HS-5 (cell line): ENCODE measurements at regions not wholly inside any gene's neighbourhood (a gene's known extent, or its start where the extent isn't known, plus 50 kb on each side); places are given as distances from the start of the nearest gene placed in this dataset.

Experiments used
- DNase-seq: peaks from one replicate; pipeline ENCODE4 v3.0.0-alpha.2; 2012; ENCODE audit warnings: low read depth

- no peak for DNase-seq
Observed at GRCh38 chr19:28290963-28291657, 921.8 kb downstream of the UQCRFS1 start.

- no peak for DNase-seq
Observed at GRCh38 chr19:28289295-28290063, 923.5 kb downstream of the UQCRFS1 start.

- no peak for DNase-seq
Observed at GRCh38 chr19:28288572-28289264, 924.2 kb downstream of the UQCRFS1 start.

- no peak for DNase-seq
Observed at GRCh38 chr19:28285917-28286316, 927.0 kb downstream of the UQCRFS1 start.

GRCh38 chr19:28285078-28285477, 927.9 kb downstream of the UQCRFS1 start:
- DNase-seq: no peak

- no peak for DNase-seq
Observed at GRCh38 chr19:28284389-28284788, 928.6 kb downstream of the UQCRFS1 start.

- no peak for DNase-seq
Observed at GRCh38 chr19:28283592-28283991, 929.4 kb downstream of the UQCRFS1 start.

GRCh38 chr19:28281676-28282075, 931.3 kb downstream of the UQCRFS1 start:
- no peak for DNase-seq

- DNase-seq: no peak
Observed at GRCh38 chr19:28264556-28264955, 948.4 kb downstream of the UQCRFS1 start.

GRCh38 chr19:28258829-28259228, 954.1 kb downstream of the UQCRFS1 start:
- no peak for DNase-seq

- DNase-seq: no peak
Observed at GRCh38 chr19:28257396-28257795, 955.6 kb downstream of the UQCRFS1 start.

- no peak for DNase-seq
Observed at GRCh38 chr19:28247243-28247642, 965.7 kb downstream of the UQCRFS1 start.

GRCh38 chr19:28245937-28246336, 967.0 kb downstream of the UQCRFS1 start:
- no peak for DNase-seq

GRCh38 chr19:28244966-28245365, 968.0 kb downstream of the UQCRFS1 start:
- no peak for DNase-seq

- DNase-seq: no peak
Observed at GRCh38 chr19:28242317-28242927, 970.5 kb downstream of the UQCRFS1 start.

GRCh38 chr19:28239270-28239669, 973.7 kb downstream of the UQCRFS1 start:
- no peak for DNase-seq

GRCh38 chr19:28238270-28238820, 974.6 kb downstream of the UQCRFS1 start:
- no peak for DNase-seq

- DNase-seq: no peak
Observed at GRCh38 chr19:28235606-28236125, 977.3 kb downstream of the UQCRFS1 start.

GRCh38 chr19:28234637-28235036, 978.3 kb downstream of the UQCRFS1 start:
- no peak for DNase-seq

GRCh38 chr19:28228854-28229253, 984.1 kb downstream of the UQCRFS1 start:
- no peak for DNase-seq

- DNase-seq: no peak
Observed at GRCh38 chr19:28224441-28224840, 988.5 kb downstream of the UQCRFS1 start.

GRCh38 chr19:28221736-28222135, 991.2 kb downstream of the UQCRFS1 start:
- DNase-seq: no peak
